Gastroesophageal sphincter (tissue), 4 donors: ENCODE measurements at regions not wholly inside any gene's neighbourhood (a gene's known extent, or its start where the extent isn't known, plus 50 kb on each side); places are given as distances from the start of the nearest gene placed in this dataset.

ENCODE experiments used
- ATAC-seq: fragments of 150-250 bp; one replicate; pipeline ENCODE4 v1.9.1; 2016; ENCODE audit warnings: mild to moderate bottlenecking, moderate library complexity
- H3K27ac ChIP-seq, 4 donors: fragments of 200-600 bp; sonication (generic) in 3 of 4; 1 replicate in 3 of 4; 2 replicates in 1 of 4; pipeline ENCODE4 v1.5.1; 2016 to 2019
- H3K27me3 ChIP-seq: fragments of 200-600 bp; sonication (generic); one replicate; pipeline ENCODE4 v1.5.1; 2019
- H3K36me3 ChIP-seq, 2 donors: fragments of 200-600 bp; sonication (generic); one replicate each; pipeline ENCODE4 v1.5.1; 2019; ENCODE audit warnings: control low read depth in 1 of 2
- H3K4me1 ChIP-seq, 3 donors: fragments of 200-600 bp; sonication (generic); 1 replicate in 2 of 3; 2 replicates in 1 of 3; pipeline ENCODE4 v1.5.1; 2016 to 2019; ENCODE audit warnings: control low read depth in 2 of 3
- H3K4me3 ChIP-seq, 2 donors: fragments of 200-600 bp; sonication (generic); one replicate each; pipeline ENCODE4 v1.5.1; 2019; ENCODE audit warnings: mild to moderate bottlenecking in 1 of 2, moderate library complexity in 1 of 2
- H3K9me3 ChIP-seq, 3 donors: fragments of 200-600 bp; sonication (generic); one replicate each; pipeline ENCODE4 v1.5.1; 2017 to 2019; ENCODE audit warnings: control low read depth in 2 of 3
- EP300 ChIP-seq: sonication (generic); formaldehyde crosslinking; IDR thresholded peaks from one replicate; pipeline ENCODE4 v1.6.1; 2017; ENCODE audit warnings: antibody characterized with exemption, mild to moderate bottlenecking
- POLR2A ChIP-seq, 2 donors: fragments of 450-650 bp; IDR thresholded peaks; one replicate each; pipeline ENCODE4 v1.6.1; 2017; ENCODE audit warnings: antibody characterized with exemption in 2 of 2, mild to moderate bottlenecking in 2 of 2, moderate library complexity in 1 of 2
- POLR2AphosphoS5 ChIP-seq: sonication (generic); formaldehyde crosslinking; IDR thresholded peaks from one replicate; pipeline ENCODE4 v1.6.1; 2017; ENCODE audit warnings: antibody characterized with exemption
- WGBS, 2 donors: methylation state at CpG; one replicate each; pipeline ENCODE4 v1.1.5; 2018; ENCODE audit warnings: low coverage in 1 of 2; 5-methylcytosine and 5-hydroxymethylcytosine counted together
- TF ChIP-seq, protein P1 (sequence below), 4 experiments: fragments of 200-600 bp in 2 of 4; fragments of 450-650 bp in 2 of 4; sonication (generic) in 1 of 4; IDR thresholded peaks; one replicate each; pipeline ENCODE4 v1.5.1; 2017 to 2019; ENCODE audit warnings: antibody characterized with exemption in 4 of 4, mild to moderate bottlenecking in 2 of 4, moderate library complexity in 2 of 4

DNA sequence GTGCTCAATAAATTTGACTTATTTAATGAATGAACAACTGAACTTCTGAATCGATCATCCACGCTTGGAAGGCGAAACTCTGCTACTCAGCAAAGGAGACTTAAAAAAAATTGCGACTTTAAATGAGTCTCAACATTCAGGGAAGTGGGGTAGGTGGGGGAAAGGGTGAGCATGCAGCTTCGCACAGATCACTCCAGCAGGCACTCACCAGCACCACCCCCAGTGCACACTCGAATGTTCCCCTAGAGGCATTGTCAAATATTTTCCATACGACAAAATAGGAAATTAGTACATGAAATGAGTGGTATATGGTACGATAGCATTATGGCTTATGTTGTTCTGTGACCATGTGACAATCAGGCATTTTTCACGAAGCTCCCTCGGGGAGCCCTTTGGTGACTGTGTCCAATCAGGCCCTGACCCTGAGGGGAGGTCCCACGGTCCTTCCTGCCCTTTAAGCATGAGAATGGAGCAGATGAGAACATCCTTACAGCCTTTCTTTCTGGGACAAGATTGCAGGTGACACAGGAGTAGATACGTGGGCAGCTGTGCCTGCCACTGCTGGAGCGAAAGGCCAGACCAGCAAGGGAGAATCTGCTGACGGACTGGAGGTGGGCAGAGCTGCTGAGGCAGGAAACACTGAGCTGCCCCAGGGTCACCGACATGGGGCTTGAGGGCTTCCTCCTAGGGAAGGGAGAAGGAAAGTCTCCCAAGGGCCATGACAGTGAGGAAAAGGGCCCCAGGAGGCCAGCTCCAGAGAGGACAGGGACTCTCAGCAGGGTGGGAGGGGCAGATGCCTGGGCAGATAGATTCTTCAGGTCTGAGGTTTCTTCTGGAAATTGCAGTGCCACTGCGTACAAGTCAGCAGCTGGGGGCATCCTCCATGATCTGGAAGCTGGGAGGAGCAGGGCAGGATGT, 101.3 kb upstream of the ID2 start:
- H3K9me3 ChIP-seq, result no peaks in the 10 kb centered on the region
- H3K36me3 ChIP-seq, result no peaks in the 10 kb centered on the region
- peaks cover 0 to 37% (median 6%) of the 10 kb centered on the region in 3 donors for H3K4me1 ChIP-seq
- H3K27me3 ChIP-seq, result no peaks in the 10 kb centered on the region
- TF ChIP-seq, protein P1, sequence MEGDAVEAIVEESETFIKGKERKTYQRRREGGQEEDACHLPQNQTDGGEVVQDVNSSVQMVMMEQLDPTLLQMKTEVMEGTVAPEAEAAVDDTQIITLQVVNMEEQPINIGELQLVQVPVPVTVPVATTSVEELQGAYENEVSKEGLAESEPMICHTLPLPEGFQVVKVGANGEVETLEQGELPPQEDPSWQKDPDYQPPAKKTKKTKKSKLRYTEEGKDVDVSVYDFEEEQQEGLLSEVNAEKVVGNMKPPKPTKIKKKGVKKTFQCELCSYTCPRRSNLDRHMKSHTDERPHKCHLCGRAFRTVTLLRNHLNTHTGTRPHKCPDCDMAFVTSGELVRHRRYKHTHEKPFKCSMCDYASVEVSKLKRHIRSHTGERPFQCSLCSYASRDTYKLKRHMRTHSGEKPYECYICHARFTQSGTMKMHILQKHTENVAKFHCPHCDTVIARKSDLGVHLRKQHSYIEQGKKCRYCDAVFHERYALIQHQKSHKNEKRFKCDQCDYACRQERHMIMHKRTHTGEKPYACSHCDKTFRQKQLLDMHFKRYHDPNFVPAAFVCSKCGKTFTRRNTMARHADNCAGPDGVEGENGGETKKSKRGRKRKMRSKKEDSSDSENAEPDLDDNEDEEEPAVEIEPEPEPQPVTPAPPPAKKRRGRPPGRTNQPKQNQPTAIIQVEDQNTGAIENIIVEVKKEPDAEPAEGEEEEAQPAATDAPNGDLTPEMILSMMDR (IDR thresholded peaks at IDR 0.05), result no peak
- TF ChIP-seq POLR2AphosphoS5 (no peak), POLR2A (IDR thresholded peaks at IDR 0.05) (no peak), EP300 (no peak)
- WGBS, 2 donors, result 76% methylated on average over 3 to 13 of the region's 16 CpGs
- H3K4me3 ChIP-seq, result no peak overlapping the region
- ATAC-seq, result no peak
- H3K27ac ChIP-seq, result peak overlapping the region in 1 of 4 donors; percentile 83

DNA sequence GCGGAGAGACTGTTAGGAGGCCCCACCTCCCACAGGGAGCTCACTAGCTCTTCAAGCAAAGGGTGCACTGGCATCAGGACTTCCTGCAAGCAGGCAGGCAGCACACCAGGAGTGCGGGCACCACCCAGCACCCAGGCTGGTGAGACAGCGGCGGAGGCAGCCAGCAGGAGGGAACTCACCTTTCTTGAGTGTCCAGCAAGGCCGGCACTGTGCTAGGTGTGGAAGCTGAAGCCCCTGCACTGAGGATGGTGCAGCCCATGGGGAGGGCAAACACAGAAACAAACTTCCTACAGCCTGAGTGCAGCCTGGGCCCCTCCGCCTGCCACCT, 100.7 kb upstream of the ID2 start:
- 100% methylated on average over 1 of the region's 6 CpGs; no CpG with 5 or more reads in 1 of the 2 donors for WGBS, 2 donors

DNA sequence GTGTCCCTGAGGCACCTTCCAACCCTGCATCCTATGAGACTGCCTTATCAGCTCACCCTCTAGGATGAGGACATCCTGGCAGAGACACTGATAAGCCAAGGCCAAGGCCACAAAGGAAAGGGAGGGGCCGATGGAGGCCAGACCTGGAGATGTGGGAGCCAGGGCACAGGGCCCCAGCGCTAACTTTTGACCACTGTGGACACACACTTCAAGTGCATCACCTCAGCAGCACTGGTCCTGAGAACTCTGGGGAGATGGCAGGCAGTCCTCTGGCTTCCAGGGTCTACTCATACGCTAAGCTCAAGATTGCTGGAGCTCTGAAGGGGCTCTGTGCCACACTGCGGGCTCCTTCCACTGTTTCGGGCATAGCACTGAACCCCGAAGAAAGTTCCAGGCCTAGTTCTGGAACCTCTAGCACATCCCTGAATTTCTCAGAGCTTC, 100.2 kb upstream of the ID2 start:
- H3K4me1 ChIP-seq, result peaks cover 0 to 43% (median 6%) of the 10 kb centered on the region in 3 donors
- no peaks in the 10 kb centered on the region for H3K9me3 ChIP-seq
- ATAC-seq, result no peak
- H3K36me3 ChIP-seq, result no peaks in the 10 kb centered on the region
- H3K27ac ChIP-seq, result peak overlapping the region in 3 of 4 donors; percentile 81 to 84 (median 83)
- no CpG with 5 or more reads among the region's 6 CpGs for WGBS, 2 donors
- no peak for TF ChIP-seq POLR2A (IDR thresholded peaks at IDR 0.05)
- TF ChIP-seq EP300, result no peak
- TF ChIP-seq, protein P1 (IDR thresholded peaks at IDR 0.05), result no peak
- no peak for TF ChIP-seq POLR2AphosphoS5
- H3K27me3 ChIP-seq, result no peaks in the 10 kb centered on the region
- no peak overlapping the region for H3K4me3 ChIP-seq

More for the DNA sequence above, 100.7 kb upstream of the ID2 start:
- ATAC-seq, result no peak
- Histone ChIP-seq H3K27me3 (no peaks in the 10 kb centered on the region), H3K27ac (peak overlapping the region in 2 of 4 donors; percentile 83 to 84), H3K4me3 (no peak overlapping the region), H3K36me3 (no peaks in the 10 kb centered on the region), H3K9me3 (no peaks in the 10 kb centered on the region), H3K4me1 (peaks cover 0 to 39% (median 6%) of the 10 kb centered on the region in 3 donors)
- TF ChIP-seq POLR2A (IDR thresholded peaks at IDR 0.05) (no peak), POLR2AphosphoS5 (no peak), EP300 (no peak)
- TF ChIP-seq, protein P1 (IDR thresholded peaks at IDR 0.05), result no peak

DNA sequence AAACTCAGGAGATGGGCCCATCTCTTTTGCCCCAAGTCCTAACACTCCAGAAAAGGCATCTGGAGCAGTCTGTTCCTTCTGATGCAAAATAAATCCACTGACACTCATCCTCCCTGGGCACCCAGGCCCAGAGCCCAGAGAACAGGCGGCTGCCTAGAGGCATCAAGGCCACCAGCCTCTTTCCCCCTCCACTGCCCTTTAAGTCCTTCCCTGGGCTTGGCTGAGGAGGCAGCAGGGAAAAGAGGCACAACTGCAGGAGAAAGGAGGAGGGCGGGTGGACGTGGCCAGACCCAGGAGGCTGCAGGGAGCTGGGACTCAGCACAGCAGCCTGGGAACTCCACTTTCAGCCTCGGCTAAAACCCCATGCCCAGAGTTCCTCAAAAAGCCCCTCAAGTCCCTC, 99.7 kb upstream of the ID2 start:
- TF ChIP-seq, protein P1 (IDR thresholded peaks at IDR 0.05), result no peak
- H3K9me3 ChIP-seq, result no peaks in the 10 kb centered on the region
- H3K4me1 ChIP-seq, result peaks cover 0 to 47% (median 6%) of the 10 kb centered on the region in 3 donors
- whole genome bisulfite sequencing, 2 donors, result 100% methylated on average over 1 of the region's 4 CpGs; no CpG with 5 or more reads in 1 of the 2 donors
- no peaks in the 10 kb centered on the region for H3K27me3 ChIP-seq
- no peak overlapping the region for H3K4me3 ChIP-seq
- no peaks in the 10 kb centered on the region for H3K36me3 ChIP-seq
- peak overlapping the region in 3 of 4 donors; percentile 81 to 84 (median 83) for H3K27ac ChIP-seq
- no peak for ATAC-seq
